ENCODE measurements at regions not wholly inside any gene's neighbourhood (a gene's known extent, or its start where the extent isn't known, plus 50 kb on each side); places are given as distances from the start of the nearest gene placed in this dataset.

- TF ChIP-seq, protein P1, sequence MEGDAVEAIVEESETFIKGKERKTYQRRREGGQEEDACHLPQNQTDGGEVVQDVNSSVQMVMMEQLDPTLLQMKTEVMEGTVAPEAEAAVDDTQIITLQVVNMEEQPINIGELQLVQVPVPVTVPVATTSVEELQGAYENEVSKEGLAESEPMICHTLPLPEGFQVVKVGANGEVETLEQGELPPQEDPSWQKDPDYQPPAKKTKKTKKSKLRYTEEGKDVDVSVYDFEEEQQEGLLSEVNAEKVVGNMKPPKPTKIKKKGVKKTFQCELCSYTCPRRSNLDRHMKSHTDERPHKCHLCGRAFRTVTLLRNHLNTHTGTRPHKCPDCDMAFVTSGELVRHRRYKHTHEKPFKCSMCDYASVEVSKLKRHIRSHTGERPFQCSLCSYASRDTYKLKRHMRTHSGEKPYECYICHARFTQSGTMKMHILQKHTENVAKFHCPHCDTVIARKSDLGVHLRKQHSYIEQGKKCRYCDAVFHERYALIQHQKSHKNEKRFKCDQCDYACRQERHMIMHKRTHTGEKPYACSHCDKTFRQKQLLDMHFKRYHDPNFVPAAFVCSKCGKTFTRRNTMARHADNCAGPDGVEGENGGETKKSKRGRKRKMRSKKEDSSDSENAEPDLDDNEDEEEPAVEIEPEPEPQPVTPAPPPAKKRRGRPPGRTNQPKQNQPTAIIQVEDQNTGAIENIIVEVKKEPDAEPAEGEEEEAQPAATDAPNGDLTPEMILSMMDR (IDR thresholded peaks at IDR 0.05) = no peak
- TF ChIP-seq POLR2A (IDR thresholded peaks at IDR 0.05) = no peak
Measured at GRCh38 chr16:85541619-85541979, 71.5 kb upstream of the GSE1 start.

Measured in uterus (tissue), 2 donors.